ENCODE measurements at regions not wholly inside any gene's neighbourhood (a gene's known extent, or its start where the extent isn't known, plus 50 kb on each side); places are given as distances from the start of the nearest gene placed in this dataset.
"Not testable (repeated sequence)": the region's sequence is repeated elsewhere in the genome, so short reads cannot be mapped to it uniquely, and the experiment has no call there.

- not testable (repeated sequence) for FAIRE-seq; DNase-seq (ENCODE audit: insufficient read length, low spot score)
These were observed 57.4 kb downstream of the FTHL17 start for GRCh38 chrX:31014474-31014873.

GRCh38 chrX:31012509-31013025 lies 59.3 kb downstream of the FTHL17 start:
- TF ChIP-seq, protein P1, sequence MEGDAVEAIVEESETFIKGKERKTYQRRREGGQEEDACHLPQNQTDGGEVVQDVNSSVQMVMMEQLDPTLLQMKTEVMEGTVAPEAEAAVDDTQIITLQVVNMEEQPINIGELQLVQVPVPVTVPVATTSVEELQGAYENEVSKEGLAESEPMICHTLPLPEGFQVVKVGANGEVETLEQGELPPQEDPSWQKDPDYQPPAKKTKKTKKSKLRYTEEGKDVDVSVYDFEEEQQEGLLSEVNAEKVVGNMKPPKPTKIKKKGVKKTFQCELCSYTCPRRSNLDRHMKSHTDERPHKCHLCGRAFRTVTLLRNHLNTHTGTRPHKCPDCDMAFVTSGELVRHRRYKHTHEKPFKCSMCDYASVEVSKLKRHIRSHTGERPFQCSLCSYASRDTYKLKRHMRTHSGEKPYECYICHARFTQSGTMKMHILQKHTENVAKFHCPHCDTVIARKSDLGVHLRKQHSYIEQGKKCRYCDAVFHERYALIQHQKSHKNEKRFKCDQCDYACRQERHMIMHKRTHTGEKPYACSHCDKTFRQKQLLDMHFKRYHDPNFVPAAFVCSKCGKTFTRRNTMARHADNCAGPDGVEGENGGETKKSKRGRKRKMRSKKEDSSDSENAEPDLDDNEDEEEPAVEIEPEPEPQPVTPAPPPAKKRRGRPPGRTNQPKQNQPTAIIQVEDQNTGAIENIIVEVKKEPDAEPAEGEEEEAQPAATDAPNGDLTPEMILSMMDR (IDR thresholded peaks at IDR 0.05; ENCODE audit: insufficient read depth, missing control alignments): no peak
- no peak for FAIRE-seq
- DNase-seq (ENCODE audit: insufficient read length, low spot score): no peak

- DNase-seq (ENCODE audit: insufficient read length, low spot score): no peak
- no peak for FAIRE-seq
- TF ChIP-seq, protein P1 (IDR thresholded peaks at IDR 0.05; ENCODE audit: insufficient read depth, missing control alignments): no peak
These were observed 64.5 kb downstream of the FTHL17 start for GRCh38 chrX:31007321-31007720.

DNA sequence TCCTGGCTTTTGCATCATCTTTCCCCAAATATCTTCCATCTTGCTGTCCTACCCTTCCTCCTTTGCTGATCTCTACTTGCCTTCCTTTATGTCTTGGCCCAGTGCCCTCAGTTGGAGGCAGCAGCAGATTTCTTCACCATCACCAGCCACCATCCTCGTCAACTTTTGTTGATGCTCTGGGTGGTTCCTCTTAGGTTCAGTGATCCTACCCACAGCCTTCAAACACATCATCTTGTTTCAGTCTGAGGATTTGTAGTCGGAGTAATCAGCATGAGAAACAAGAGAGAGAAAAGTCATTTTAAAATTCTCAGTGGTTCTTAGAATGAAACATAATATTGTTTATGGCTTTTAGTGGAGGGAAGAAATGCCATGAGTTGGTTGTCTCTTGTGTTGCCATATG lies 65.8 kb downstream of the FTHL17 start:
- TF ChIP-seq, protein P1 (IDR thresholded peaks at IDR 0.05; ENCODE audit: insufficient read depth, missing control alignments): no peak
- no peak for DNase-seq (ENCODE audit: insufficient read length, low spot score)
- no peak for FAIRE-seq

DNA sequence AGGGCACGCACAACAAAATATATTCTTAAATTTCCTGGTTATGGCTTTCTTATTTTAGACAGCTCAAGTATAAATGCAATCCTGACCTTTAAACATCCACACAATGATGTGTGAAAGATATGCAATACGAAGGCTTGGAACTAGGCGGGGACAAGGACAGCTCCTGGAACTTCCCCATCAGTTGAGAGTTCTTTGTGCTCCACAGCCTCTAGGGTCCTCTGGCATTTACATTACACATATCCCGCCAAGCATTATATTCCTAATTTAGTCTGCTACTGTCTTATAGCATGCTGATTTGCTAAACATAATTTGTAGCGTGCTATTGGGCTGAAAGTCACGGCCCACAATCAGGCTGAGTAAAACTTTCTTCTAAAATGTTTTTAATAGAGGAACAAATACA lies 74.4 kb downstream of the FTHL17 start:
- TF ChIP-seq, protein P1 (IDR thresholded peaks at IDR 0.05; ENCODE audit: insufficient read depth, missing control alignments): no peak
- no peak for FAIRE-seq
- no peak for DNase-seq (ENCODE audit: insufficient read length, low spot score)

GRCh38 chrX:30995705-30996104 lies 76.1 kb downstream of the FTHL17 start:
- DNase-seq (ENCODE audit: insufficient read length, low spot score): no peak
- FAIRE-seq: no peak
- TF ChIP-seq, protein P1 (IDR thresholded peaks at IDR 0.05; ENCODE audit: insufficient read depth, missing control alignments): no peak

- FAIRE-seq (no peak), DNase-seq (ENCODE audit: insufficient read length, low spot score) (no peak)
- TF ChIP-seq, protein P1 (IDR thresholded peaks at IDR 0.05; ENCODE audit: insufficient read depth, missing control alignments): no peak
These were observed 76.7 kb downstream of the FTHL17 start for GRCh38 chrX:30995060-30995700.

DNA sequence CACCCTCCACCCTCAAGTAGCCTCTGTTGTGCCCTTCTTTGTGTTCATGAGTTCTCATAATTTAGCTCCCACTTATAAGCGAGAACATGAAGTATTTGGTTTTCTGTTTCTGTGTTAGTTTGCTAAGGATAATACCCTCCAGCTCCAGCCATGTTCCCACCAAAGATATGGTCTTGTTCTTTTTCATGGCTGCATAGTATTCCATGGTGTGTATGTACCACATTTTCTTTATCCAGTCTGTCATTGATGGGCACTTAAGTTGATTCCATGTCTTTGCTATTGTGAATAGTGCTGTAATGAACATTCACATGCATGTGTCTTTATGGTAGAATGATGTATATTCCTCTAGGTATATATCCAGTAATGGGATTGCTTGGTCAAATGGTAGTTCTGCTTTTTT lies 77.8 kb downstream of the FTHL17 start:
- not testable (repeated sequence) for DNase-seq (ENCODE audit: insufficient read length, low spot score)

More for the DNA sequence above, 77.8 kb downstream of the FTHL17 start:
- not testable (repeated sequence) for FAIRE-seq

All from D721Med (cell line).